Upper lobe of right lung (tissue), 1 donor: ENCODE measurements at regions not wholly inside any gene's neighbourhood (a gene's known extent, or its start where the extent isn't known, plus 50 kb on each side); places are given as distances from the start of the nearest gene placed in this dataset.

Experiments
- ATAC-seq: fragments of 200-7000 bp; cut with Tn5 transposase; one replicate; pipeline ENCODE4 v1.9.1; 2020; ENCODE audit warnings: mild to moderate bottlenecking, moderate library complexity
- DNase-seq: peaks from one replicate; pipeline ENCODE4 v3.0.0-alpha.2; 2020
- H3K27ac ChIP-seq: fragments of 200-600 bp; one replicate; pipeline ENCODE4 v1.8.0; 2022
- H3K27me3 ChIP-seq: fragments of 200-600 bp; one replicate; pipeline ENCODE4 v1.8.0; 2022; ENCODE audit warnings: mild to moderate bottlenecking
- H3K36me3 ChIP-seq: fragments of 200-600 bp; one replicate; pipeline ENCODE4 v1.8.0; 2022
- H3K4me1 ChIP-seq: fragments of 200-600 bp; one replicate; pipeline ENCODE4 v1.8.0; 2022
- H3K4me3 ChIP-seq: fragments of 200-600 bp; one replicate; pipeline ENCODE4 v1.8.0; 2022; ENCODE audit warnings: mild to moderate bottlenecking
- H3K9me3 ChIP-seq: fragments of 200-600 bp; one replicate; pipeline ENCODE4 v1.8.0; 2022
- CTCF ChIP-seq: fragments of 200-600 bp; IDR thresholded peaks from one replicate; pipeline ENCODE4 v1.8.0; 2022; ENCODE audit warnings: antibody characterized with exemption
- intact Hi-C: fragments of 100-400 bp; cut with DNase I; formaldehyde crosslinking; loops from one replicate; pipeline ENCODE4 v1.11.0; 2022
- donor health status: DM: no; HTN: yes; CAD: no; lungs with severe emphysema.

GRCh38 chr6:116982401-116982800, 105.4 kb downstream of the RFX6 start:
- no peak overlapping the region for H3K4me3 ChIP-seq
- H3K36me3 ChIP-seq, result no peaks in the 10 kb centered on the region
- ATAC-seq, result no peak
- intact Hi-C loops, result no loop called here
- H3K27me3 ChIP-seq, result no peaks in the 10 kb centered on the region
- no peaks in the 10 kb centered on the region for H3K4me1 ChIP-seq
- DNase-seq, result no peak
- no peaks in the 10 kb centered on the region for H3K9me3 ChIP-seq
- TF ChIP-seq CTCF, result no peak
- no peak overlapping the region for H3K27ac ChIP-seq

DNA sequence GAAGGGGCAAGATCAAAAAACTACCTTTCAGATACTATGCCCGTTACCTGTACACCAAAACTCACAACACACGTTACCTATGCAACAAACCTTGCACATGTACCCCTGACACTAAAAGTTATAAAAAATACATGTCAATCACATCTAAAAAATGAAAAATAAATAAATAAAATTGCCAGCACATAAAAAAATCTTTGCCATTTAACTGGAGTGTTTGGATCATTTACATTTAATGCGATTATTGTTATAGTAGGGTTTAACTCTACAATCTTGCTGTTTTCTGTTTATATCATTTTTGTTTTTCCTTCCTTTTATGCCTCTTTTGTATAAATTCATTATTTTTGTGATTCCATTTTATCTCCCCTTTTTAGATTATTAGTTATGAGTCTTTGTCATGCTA, 106.3 kb downstream of the RFX6 start:
- no peaks in the 10 kb centered on the region for H3K27me3 ChIP-seq
- no peaks in the 10 kb centered on the region for H3K9me3 ChIP-seq
- H3K27ac ChIP-seq, result no peak overlapping the region
- DNase-seq, result no peak
- no peak for ATAC-seq
- no peaks in the 10 kb centered on the region for H3K36me3 ChIP-seq
- H3K4me3 ChIP-seq, result no peak overlapping the region
- intact Hi-C loops, result no loop called here
- TF ChIP-seq CTCF, result no peak
- no peaks in the 10 kb centered on the region for H3K4me1 ChIP-seq

- Histone ChIP-seq H3K4me1 (no peaks in the 10 kb centered on the region), H3K27me3 (no peaks in the 10 kb centered on the region), H3K27ac (no peak overlapping the region), H3K9me3 (no peaks in the 10 kb centered on the region), H3K4me3 (no peak overlapping the region), H3K36me3 (no peaks in the 10 kb centered on the region)
- intact Hi-C loops, result no loop called here
- ATAC-seq (no peak), DNase-seq (no peak)
- no peak for TF ChIP-seq CTCF
Measured at GRCh38 chr6:116986819-116987218, 109.8 kb downstream of the RFX6 start.

- no peak for TF ChIP-seq CTCF
- DNase-seq (no peak), ATAC-seq (no peak)
- Histone ChIP-seq H3K4me3 (no peak overlapping the region), H3K36me3 (no peaks in the 10 kb centered on the region), H3K9me3 (no peaks in the 10 kb centered on the region), H3K27ac (no peak overlapping the region), H3K4me1 (no peaks in the 10 kb centered on the region), H3K27me3 (no peaks in the 10 kb centered on the region)
- intact Hi-C loops, result no loop called here
Measured at GRCh38 chr6:116990679-116991078, 113.6 kb downstream of the RFX6 start.

GRCh38 chr6:116992546-116992945, 115.5 kb downstream of the RFX6 start:
- H3K36me3 ChIP-seq, result no peaks in the 10 kb centered on the region
- no peak overlapping the region for H3K4me3 ChIP-seq
- no peak for TF ChIP-seq CTCF
- no peak overlapping the region for H3K27ac ChIP-seq
- intact Hi-C loops, result no loop called here
- H3K4me1 ChIP-seq, result no peaks in the 10 kb centered on the region
- H3K9me3 ChIP-seq, result no peaks in the 10 kb centered on the region
- ATAC-seq, result no peak
- no peak for DNase-seq
- no peaks in the 10 kb centered on the region for H3K27me3 ChIP-seq

GRCh38 chr6:116994447-116994846, 117.4 kb downstream of the RFX6 start:
- intact Hi-C loops, result no loop called here
- ATAC-seq (no peak), DNase-seq (no peak)
- Histone ChIP-seq H3K9me3 (no peaks in the 10 kb centered on the region), H3K27me3 (no peaks in the 10 kb centered on the region), H3K27ac (no peak overlapping the region), H3K36me3 (no peaks in the 10 kb centered on the region), H3K4me1 (no peaks in the 10 kb centered on the region), H3K4me3 (no peak overlapping the region)
- TF ChIP-seq CTCF, result no peak
